Skeletal muscle tissue (tissue), 3 donors: ENCODE measurements at regions not wholly inside any gene's neighbourhood (a gene's known extent, or its start where the extent isn't known, plus 50 kb on each side); places are given as distances from the start of the nearest gene placed in this dataset.

Experiments
- H3K27ac ChIP-seq: one replicate; pipeline ENCODE4 v1.7.0; 2013; ENCODE audit warnings: mild to moderate bottlenecking, low read depth, low read length, inconsistent platforms
- H3K27me3 ChIP-seq, 3 donors: one replicate each; pipeline ENCODE4 v1.7.0; 2013; ENCODE audit warnings: low read length in 3 of 3; ENCODE audit not compliant: control insufficient read depth in 3 of 3, insufficient read depth in 3 of 3
- H3K36me3 ChIP-seq, 3 donors: one replicate each; pipeline ENCODE4 v1.7.0; 2013; ENCODE audit warnings: low read length in 3 of 3; ENCODE audit not compliant: control insufficient read depth in 3 of 3, insufficient read depth in 3 of 3
- H3K4me1 ChIP-seq, 3 donors: one replicate each; pipeline ENCODE4 v1.7.0; 2013; ENCODE audit warnings: low read length in 3 of 3, mild to moderate bottlenecking in 3 of 3; ENCODE audit not compliant: control insufficient read depth in 3 of 3, insufficient read depth in 3 of 3
- H3K4me3 ChIP-seq, 3 donors: one replicate each; pipeline ENCODE4 v1.7.0; 2013; ENCODE audit warnings: low read length in 3 of 3
- H3K9ac ChIP-seq, 3 donors: one replicate each; pipeline ENCODE4 v1.7.0; 2013; ENCODE audit warnings: low read length in 3 of 3, mild to moderate bottlenecking in 3 of 3, moderate library complexity in 2 of 3, low read depth in 1 of 3
- H3K9me3 ChIP-seq, 3 donors: one replicate each; pipeline ENCODE4 v1.7.0; 2013; ENCODE audit warnings: low read length in 3 of 3; ENCODE audit not compliant: control insufficient read depth in 3 of 3
- donor health status: Osteomylitis.

- Histone ChIP-seq H3K4me3 (no peak overlapping the region), H3K9me3 (no peaks in the 10 kb centered on the region), H3K9ac (no peak overlapping the region), H3K4me1 (peaks cover 0 to 8% (median 8%) of the 10 kb centered on the region in 3 donors), H3K27me3 (no peaks in the 10 kb centered on the region), H3K36me3 (no peaks in the 10 kb centered on the region), H3K27ac (no peak overlapping the region)
Measured at GRCh38 chr1:184225283-184226099, 161.3 kb upstream of the C1orf21 start.

GRCh38 chr1:184226100-184226487 lies 160.7 kb upstream of the C1orf21 start:
- Histone ChIP-seq H3K27me3 (no peaks in the 10 kb centered on the region), H3K27ac (no peak overlapping the region), H3K9ac (no peak overlapping the region), H3K4me3 (no peak overlapping the region), H3K4me1 (peaks cover 0 to 8% (median 8%) of the 10 kb centered on the region in 3 donors), H3K36me3 (no peaks in the 10 kb centered on the region), H3K9me3 (no peaks in the 10 kb centered on the region)

GRCh38 chr1:184228558-184228957 lies 158.3 kb upstream of the C1orf21 start:
- Histone ChIP-seq H3K4me1 (no peaks in the 10 kb centered on the region), H3K36me3 (no peaks in the 10 kb centered on the region), H3K9ac (no peak overlapping the region), H3K27me3 (no peaks in the 10 kb centered on the region), H3K27ac (no peak overlapping the region), H3K9me3 (no peaks in the 10 kb centered on the region), H3K4me3 (no peak overlapping the region)

- H3K9ac ChIP-seq = no peak overlapping the region
- H3K9me3 ChIP-seq = no peaks in the 10 kb centered on the region
- no peaks in the 10 kb centered on the region for H3K4me1 ChIP-seq
- H3K36me3 ChIP-seq = no peaks in the 10 kb centered on the region
- H3K4me3 ChIP-seq = no peak overlapping the region
- H3K27ac ChIP-seq = no peak overlapping the region
- H3K27me3 ChIP-seq = no peaks in the 10 kb centered on the region
Measured at GRCh38 chr1:184237588-184237987, 149.2 kb upstream of the C1orf21 start.

GRCh38 chr1:184241446-184241845 lies 145.4 kb upstream of the C1orf21 start:
- Histone ChIP-seq H3K9ac (no peak overlapping the region), H3K4me3 (no peak overlapping the region), H3K9me3 (no peaks in the 10 kb centered on the region), H3K27ac (no peak overlapping the region), H3K4me1 (no peaks in the 10 kb centered on the region), H3K27me3 (no peaks in the 10 kb centered on the region), H3K36me3 (no peaks in the 10 kb centered on the region)

GRCh38 chr1:184242507-184242943 lies 144.3 kb upstream of the C1orf21 start:
- Histone ChIP-seq H3K27ac (no peak overlapping the region), H3K4me3 (no peak overlapping the region), H3K4me1 (no peaks in the 10 kb centered on the region), H3K9ac (peak overlapping the region in 2 of 3 donors; percentile 13 to 33), H3K9me3 (no peaks in the 10 kb centered on the region), H3K27me3 (no peaks in the 10 kb centered on the region), H3K36me3 (no peaks in the 10 kb centered on the region)

- H3K4me1 ChIP-seq = peaks cover 0 to 5% (median 0%) of the 10 kb centered on the region in 3 donors
Measured at GRCh38 chr1:184244962-184245361, 141.9 kb upstream of the C1orf21 start.

GRCh38 chr1:184247671-184248070 lies 139.2 kb upstream of the C1orf21 start:
- Histone ChIP-seq H3K4me1 (peaks cover 0 to 5% (median 0%) of the 10 kb centered on the region in 3 donors), H3K27me3 (no peaks in the 10 kb centered on the region), H3K27ac (no peak overlapping the region), H3K9me3 (no peaks in the 10 kb centered on the region), H3K4me3 (no peak overlapping the region), H3K36me3 (no peaks in the 10 kb centered on the region), H3K9ac (no peak overlapping the region)

More at GRCh38 chr1:184244962-184245361, 141.9 kb upstream of the C1orf21 start:
- no peak overlapping the region for H3K27ac ChIP-seq
- H3K27me3 ChIP-seq = no peaks in the 10 kb centered on the region
- no peak overlapping the region for H3K4me3 ChIP-seq
- no peaks in the 10 kb centered on the region for H3K36me3 ChIP-seq
- no peaks in the 10 kb centered on the region for H3K9me3 ChIP-seq
- no peak overlapping the region for H3K9ac ChIP-seq

- Histone ChIP-seq H3K9me3 (no peaks in the 10 kb centered on the region), H3K4me1 (peaks cover 0 to 5% (median 0%) of the 10 kb centered on the region in 3 donors), H3K27ac (no peak overlapping the region), H3K27me3 (no peaks in the 10 kb centered on the region), H3K4me3 (no peak overlapping the region), H3K9ac (no peak overlapping the region), H3K36me3 (no peaks in the 10 kb centered on the region)
Measured at GRCh38 chr1:184253921-184254320, 132.9 kb upstream of the C1orf21 start.

GRCh38 chr1:184254849-184255248 lies 132.0 kb upstream of the C1orf21 start:
- no peaks in the 10 kb centered on the region for H3K27me3 ChIP-seq
- H3K9me3 ChIP-seq = no peaks in the 10 kb centered on the region
- no peaks in the 10 kb centered on the region for H3K36me3 ChIP-seq
- no peak overlapping the region for H3K27ac ChIP-seq
- no peak overlapping the region for H3K9ac ChIP-seq
- peaks cover 0 to 5% (median 0%) of the 10 kb centered on the region in 3 donors for H3K4me1 ChIP-seq
- H3K4me3 ChIP-seq = no peak overlapping the region
